Kasumi-1 (cell line): ENCODE measurements at regions not wholly inside any gene's neighbourhood (a gene's known extent, or its start where the extent isn't known, plus 50 kb on each side); places are given as distances from the start of the nearest gene placed in this dataset.

Experiments used
- DNase-seq, 2 experiments: peaks; one replicate each; lab custom pipeline; 2025; lab: John Stamatoyannopoulos, UW

DNA sequence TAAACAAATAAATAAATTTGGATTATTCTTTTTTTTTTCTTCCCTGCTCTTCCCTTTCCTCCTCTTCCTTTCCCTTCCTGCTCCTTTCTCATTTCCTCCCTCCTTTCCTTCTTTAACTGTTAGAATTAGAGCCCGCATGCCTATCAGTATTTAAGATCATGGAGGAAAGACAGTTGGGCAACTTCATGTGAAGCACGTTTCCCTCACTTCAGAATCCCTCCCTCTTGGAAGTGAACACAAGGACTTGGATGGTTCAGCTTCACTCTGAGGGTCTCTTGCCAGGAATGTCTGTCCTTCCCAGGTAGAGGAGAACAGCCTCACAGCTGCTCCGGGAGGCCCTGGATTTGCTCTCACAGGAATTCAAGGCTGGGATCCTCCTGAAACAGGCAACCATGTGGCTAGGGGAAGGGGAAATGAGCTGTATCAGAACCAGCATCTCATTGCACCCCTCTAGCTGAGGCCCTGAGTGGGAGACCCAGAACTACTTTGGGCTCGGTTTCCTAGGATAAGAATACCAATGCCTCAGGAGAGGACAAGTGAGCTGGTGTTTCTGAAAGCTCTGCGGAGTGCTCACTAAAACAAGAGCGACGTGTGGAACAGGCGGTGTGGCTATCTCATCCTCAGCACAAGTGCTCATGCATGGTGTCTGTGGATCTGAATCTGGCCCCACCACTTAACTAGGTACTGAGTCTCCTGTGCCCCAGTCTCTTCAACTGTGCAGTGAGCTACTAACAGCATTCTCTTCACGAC is 230.5 kb downstream of the MYCN start:
- DNase-seq = no peak

DNA sequence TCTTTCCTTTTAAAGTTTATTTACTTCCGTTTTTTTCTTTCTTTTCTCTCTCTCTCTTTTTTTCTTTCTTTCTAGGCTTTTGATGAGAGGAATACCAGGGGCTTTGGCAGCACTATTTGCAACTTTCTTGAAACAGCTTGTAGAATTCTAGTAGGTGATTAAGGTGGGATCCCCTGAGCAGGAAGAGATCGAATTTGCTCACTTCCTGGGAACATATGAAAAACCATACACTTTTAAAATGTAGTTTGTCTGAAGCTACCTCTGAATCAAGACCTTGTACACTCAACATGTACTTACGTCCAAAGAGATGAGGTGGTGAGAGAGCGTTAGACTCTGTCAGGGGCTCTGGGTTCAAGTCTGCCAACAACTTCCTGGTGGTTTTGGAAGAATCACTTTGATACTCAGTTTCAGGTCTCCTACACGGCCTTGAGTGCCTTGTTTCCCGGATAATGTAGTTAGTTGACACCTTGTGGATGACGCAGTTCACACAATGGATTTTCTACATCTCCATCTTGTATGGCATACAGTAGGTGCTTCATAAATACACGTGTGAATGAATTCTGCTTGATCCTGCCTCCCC is 229.1 kb downstream of the MYCN start:
- no peak for DNase-seq

DNA sequence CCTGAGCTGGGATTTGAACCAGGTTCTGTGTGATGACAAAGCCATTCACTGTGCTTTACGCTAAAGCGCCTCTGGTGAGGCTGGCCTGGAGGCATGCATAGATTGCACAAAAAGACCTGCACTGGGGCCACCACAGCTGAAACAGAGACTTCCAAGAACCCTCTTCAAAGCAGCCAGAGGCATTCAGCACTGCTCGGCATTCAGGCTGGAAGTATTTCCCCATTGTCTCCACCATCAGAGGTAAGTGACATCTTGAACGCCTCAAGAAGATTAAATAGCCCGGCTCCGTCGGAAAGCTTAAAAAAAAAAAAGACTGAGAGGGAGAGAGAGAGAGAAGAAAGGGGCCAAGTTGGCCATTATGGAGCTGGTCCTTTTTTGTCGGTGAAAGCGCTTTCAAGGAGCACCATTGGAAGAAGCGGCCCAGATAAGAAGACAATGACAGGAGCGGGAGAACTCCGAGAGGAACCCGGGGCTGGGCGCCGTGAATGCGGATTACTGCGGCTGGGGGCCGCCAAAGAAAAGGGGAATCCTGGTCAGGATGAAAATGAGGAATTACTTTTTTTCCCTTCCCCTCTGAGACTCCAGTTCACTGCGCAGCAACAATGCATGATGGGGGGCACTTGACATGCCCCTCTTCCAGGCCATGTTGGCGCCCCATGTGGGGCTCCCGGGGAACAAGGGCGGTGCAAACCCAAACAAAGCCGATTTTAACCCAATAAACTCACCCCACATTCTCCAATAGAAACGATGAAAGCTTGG is 228.3 kb downstream of the MYCN start:
- DNase-seq = no peak

DNA sequence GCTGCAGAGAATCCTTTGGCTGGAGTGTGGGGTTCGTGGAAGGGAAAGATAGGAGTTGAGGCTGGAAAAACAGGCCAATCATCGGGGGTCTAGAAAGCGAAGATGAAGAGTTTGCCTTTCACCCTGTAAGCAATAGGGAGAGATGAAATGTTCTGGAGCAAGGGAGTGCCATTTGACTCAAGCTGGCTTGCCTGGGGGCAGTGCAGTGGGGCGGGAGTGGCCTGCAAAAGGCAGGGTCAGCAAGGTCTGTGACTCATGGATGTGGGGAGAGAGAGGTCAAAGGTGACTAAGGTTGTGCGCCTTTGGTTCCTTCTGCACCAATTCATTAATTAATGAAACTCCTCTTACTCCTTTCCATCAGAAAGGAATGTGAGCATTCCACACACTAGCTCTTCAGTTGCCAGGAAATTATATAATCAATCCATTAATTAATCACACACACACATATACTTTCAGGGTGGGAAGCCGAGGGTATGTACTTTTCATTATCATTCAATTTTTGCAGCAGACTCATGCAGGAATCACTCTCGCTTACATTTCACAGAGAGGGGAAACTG is 227.6 kb downstream of the MYCN start:
- DNase-seq = no peak

DNA sequence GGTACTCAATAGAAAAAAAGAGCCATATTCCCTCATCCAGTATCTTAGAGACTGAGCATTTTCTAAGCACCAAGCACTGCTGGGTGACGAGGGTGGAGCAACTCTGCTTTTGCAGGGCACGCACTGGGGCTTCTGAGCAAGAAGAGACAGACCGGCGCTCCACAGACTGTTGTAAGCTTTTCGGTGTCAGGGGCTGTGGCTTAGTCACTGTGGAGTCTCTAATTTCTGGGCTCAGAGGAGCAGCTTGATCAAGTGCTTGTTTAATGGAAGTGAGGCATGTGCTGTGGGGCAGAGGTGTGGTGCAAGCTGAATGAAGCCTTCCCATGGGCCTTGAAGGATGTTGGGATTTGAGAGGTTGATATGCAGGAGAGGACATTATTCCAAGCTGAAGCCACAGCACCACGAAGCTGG is 227.1 kb downstream of the MYCN start:
- DNase-seq = no peak

DNA sequence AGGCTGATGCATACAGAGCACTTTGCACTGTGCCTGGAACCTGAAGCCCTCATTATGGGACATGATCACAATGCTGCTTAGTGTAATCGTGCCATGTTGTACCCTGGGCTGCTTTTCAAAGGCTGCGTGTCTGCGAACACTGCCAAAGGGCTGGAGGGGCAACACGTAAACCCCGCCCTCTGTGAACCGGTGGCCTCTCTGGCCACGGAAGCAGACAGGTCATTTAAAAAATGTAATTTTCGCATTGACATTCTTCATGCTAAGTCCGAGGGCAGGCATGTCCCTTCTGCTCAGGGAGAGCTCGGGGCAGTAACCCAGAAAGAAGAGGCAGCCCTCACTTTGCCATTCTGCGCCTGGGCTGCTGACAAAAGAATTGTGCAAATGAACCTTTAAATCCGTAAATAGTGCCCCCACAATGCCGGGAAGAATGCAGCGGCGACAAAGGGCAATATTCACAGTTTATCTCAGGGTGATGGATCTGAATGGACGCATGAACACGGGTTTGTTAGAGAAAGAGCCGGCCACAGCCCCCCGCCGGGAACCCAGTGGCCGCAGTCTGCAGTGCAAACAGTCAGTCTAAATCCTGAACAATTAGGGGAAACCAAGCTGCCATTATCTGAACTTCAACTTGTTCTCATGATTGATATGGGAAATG is 226.1 kb downstream of the MYCN start:
- DNase-seq = no peak

DNA sequence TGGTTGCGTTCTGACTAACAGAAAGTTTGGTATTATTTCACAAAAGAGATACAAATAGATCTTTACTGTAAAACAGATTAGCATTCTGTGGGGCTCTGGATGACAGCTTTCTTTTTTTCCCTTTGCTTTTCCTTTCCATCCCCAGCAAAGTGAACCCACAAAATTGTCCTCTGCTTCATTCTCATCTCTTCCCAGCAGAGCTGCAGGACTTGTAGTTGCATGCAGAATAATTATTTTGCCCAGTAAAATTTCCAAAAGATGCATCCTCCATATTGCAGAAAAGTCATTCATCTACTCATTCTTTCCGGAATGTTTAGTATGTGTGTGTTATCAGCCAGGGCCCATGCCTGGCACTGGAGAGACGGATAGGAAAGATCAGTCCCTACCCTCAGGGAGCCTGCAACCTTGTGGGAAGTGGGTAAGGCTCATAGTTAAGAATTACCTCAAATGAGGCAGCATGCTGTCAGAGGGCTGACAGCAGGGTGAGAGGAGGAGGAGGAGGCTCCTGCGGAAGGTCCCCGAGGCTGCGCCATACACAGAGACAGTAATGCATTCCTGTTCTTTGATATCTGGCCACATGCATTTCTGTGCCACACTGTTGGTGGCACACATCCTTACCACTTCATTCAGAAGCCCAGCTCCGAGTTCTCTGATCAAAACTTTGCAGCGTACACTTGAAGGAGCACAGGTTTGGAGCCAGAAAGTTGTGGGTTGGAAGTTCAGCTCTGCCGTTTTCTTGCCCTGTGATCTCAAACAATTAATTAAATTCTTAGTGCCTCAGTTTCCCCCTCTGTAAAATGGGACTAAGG is 225.4 kb downstream of the MYCN start:
- DNase-seq = no peak

DNA sequence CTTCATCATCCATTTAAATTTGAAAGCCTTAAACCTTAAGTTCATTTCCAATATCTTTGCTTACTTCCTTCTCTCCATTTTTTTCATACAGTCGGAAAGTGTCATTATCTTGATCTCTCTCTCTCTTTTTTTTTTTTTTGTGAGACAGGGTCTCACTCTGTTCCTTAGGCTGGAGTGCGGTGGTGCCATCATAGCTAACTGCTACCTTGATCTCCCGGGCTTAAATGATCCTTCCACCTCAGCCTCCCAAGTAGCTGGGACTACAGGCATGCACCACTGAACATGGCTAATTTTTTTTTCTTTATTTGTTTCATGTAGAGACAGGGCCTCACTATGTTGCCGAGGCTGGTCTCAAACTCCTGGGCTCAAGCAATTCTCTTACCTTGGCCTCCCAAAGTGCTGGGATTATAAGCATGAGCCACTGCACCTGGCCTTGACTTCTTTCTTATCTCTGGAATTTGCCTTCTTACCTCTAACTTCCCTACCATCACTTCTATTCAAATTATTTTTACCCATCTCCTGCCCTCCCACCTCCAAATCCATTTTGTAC is 222.2 kb downstream of the MYCN start:
- DNase-seq = no peak

DNA sequence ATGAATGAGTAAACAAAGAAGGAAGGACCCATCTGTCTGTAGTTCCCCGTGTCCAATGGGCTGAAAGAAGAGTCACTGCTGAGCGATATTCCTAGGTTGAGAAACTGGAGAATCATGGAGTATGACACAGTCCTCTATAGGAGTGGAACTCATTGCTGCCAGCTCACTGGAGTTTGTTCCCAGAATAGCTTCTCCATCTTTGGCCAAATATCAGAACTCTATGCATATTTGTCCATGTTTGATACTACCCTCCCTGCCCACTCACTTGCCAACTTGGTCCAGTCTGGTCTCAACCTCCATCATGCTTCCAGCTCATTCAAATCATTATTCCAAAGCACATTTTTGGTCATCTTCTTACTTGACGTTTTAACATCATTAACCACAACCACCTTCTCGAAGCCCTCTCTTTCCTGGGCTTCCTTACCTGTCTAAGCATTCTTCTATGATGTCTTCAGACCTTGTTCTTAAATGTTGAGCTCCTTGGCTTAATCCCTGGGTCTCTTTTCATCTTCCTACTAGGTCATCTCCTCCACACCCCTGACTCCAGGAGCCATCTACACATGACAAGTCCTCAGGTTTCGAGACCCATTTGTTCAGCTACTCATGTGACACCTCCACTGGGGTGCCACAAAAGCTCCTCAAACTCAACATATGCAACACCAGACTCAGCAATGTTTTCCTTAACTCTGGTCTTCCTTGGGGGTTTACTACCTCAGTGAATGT is 221.6 kb downstream of the MYCN start:
- no peak for DNase-seq

DNA sequence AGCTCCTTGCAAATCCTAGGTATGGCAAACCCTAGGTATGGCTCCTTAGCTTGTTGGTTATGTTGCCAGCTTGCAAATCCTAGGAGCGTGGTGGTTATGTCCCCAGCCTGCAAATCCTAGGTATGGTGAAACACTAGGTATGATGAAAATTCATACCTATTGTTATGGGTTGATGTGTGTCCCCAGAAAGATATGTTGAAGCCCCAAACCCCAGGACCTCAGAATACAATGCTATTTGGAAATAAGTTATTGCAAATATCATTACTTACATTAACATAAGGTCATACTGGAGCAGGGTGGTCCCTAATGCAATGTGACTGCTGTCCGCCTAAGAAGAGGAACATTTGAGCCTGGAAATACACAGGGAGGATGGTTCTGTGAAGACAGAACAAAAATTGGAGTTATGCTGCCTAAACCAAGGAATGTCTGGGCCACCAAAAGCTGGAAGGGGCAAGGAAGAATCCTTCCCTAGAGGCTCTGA is 220.8 kb downstream of the MYCN start:
- no peak for DNase-seq

DNA sequence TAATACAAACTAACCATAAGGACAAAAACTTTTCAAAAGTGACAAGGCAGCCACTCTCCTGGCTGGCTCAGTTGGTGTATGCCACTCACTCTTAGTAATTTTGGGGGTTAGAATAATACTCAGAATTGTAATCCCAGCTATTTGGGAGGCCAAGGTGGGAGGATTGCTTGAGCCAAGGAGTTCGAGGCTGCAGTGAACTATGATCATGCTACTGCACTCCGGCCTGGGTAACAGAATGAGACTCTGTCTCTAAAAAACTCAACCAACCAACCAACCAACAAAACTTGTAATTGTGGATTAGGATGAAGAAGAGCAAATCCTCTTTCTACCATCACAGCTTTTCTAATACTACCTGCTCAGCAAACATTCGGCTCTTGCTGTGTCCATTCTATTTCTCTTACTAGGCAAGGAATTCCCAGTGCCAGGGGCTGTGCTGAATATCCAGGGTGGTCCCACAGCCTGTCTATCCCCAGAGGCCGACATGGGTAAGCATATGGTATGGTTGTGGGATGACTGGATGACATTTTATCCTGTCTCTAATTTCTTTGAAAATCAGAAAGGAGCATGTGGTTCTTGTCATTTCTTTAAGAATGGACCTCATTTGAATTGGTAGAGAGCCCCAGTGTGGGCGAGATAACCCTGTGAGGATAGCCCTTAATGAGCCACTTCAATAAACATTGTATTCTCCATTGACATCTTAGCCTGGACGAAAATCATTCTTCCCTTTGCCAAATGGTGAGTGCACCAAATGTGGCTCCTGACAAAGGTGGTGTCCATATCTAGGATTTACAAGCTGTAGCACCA is 220.1 kb downstream of the MYCN start:
- DNase-seq = no peak

DNA sequence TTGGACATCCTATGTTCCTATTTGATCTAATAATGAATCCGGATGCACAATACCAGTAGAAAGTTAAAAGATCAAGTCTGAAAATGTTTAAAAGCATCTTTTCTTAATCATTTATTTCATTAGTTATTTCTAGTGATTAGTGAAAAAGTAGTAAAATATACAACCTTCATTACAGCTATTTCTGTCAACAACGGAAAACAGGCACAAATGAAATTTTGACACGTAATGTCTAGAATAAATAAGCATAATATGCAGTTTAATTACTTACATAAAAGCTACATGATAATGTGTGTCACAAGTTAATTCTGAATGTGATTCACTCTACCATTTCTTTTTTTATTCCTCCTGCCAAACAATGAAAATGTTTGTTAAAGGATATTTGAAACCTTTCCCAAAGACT is 216.1 kb downstream of the MYCN start:
- no peak for DNase-seq

DNA sequence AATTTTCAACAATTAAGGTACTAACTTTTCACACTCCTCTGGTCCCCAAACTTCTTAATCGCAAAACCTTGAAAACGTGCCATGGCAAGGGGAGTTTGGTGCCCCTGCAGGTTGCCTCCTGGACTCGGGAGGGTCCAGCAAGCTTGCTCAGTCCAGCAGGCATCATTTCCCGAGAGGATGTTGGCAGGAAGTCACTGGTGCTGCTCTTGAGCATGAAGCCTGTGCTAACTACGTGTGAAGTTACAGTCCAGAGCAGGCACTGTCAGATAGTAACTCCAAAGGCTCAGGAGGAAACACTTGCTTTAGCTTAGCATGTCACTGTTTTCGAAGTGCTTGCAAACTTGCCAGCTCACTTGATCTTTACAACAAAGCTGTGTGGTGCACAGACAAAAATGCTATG is 215.4 kb downstream of the MYCN start:
- DNase-seq = no peak

DNA sequence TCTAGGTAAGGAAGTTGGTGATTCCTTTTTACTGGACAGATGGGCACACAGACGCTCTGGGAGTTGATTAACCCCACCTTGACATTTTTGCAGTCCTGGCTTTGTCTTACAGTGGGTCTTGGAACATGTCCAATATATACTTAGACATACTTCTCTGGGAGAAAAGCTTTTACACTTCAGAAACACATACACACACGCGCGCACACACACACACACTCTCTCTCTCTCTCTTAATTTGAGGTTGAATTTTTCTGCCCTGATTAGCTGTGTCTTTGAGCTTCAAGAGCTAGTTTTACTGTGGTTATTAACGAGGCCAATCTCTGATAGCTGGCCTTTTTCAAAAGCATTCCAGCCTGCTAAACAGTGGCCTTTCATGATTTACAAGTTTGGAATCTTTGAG is 215.0 kb downstream of the MYCN start:
- DNase-seq = no peak

DNA sequence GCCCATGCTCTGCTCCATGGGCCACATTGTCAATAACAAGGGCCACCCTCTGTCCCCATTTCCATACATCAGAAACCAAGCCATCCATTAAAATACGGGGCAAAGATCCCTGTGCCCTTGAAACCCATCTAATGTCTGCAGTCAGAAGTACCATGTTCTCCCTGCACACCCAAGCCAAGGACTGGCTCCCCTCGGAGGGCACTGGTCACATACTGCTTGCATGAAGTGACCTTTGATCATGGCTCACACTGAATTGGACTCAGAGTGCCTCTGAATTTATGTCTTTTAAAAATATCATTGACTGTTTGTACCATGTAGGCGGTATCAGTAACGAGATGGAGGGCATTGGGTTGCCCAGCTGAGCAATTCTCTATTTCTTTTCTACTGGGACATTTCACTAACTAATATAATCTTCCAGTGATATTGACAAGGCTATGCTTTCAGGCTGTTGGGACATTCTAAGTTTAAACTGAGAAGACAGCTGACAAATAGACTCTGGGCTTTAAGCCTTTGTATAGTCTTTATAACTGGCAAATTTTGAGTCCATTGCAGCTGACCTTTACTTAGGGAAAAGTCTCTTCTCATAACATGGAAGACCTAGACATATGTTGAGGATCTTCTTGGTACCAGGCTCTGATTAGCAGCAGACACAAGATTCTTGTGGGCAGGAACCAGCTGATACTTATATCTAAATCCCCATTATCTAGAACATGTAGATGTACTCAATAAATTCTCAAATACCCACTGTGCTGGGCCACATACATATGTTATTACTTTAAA is 214.3 kb downstream of the MYCN start:
- no peak for DNase-seq

DNA sequence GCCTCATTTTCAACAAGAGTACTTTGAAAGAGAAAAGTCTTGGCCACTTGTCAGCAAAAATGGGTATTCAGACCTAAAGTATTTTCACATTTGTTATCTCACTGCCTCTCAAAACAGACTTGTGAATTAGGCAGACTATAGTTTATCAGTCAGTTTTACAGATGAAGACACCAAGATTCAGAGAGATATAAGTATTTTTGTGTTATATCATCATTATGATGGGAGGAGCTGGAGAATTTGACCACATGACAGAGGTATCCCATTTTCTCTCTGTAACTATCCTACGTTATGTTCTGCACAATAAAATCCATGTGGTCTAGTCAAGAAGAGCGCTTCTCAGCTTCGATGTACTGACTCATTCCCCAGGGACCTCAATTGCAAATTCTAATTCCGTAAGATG is 213.7 kb downstream of the MYCN start:
- no peak for DNase-seq

DNA sequence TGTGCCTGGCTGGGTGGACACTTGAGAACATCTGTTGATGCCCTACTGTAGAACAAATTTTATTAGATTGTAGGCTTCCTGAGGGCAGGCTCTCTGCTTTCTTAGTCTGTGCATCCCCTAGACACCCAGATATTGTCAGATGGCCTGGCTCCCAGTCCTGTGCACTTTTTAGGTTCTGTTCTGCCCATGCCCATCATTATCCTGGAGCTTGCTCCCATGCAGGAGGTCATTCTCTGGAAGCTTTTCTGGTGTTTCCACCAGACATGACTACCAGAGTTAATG is 213.3 kb downstream of the MYCN start:
- no peak for DNase-seq

DNA sequence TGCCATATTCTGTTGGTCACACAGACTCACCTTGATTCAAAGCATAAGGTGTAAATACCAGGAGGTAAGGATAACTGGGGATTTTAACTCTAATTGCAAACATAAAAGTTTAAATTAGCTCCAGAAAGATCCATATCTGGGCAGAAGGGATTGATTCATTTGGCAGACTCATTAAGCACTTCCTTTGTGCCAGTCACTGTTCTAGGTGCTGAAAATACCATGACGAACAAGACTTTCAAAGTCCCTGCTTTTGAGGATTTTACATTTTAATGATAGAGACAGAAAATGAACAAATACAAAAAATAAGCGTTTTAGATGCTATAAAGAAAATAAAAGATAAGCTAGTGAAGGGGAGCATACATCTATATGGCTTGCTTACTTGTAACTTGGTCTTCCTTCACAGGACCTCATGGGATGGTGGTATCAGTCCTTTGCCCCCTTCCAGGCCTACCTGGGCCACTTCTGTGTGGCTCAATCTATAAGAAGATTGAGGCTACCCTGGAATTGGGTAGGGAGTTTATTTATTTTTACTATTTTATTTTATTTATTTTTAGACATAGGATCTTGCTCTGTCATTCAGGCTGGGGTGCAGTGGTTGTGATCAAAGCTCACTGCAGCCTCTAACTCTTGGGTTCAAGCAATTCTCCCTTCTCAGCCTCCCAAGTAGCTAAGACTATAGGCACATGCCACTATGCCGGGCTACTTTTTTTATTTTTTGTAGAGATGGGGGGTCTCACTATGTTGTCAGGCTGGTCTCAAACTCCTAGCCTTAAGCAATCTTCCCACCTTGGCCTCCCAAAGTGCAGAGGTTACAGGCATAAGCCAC is 212.8 kb downstream of the MYCN start:
- DNase-seq = no peak
